ENCODE measurements at regions not wholly inside any gene's neighbourhood (a gene's known extent, or its start where the extent isn't known, plus 50 kb on each side); places are given as distances from the start of the nearest gene placed in this dataset.

DNA sequence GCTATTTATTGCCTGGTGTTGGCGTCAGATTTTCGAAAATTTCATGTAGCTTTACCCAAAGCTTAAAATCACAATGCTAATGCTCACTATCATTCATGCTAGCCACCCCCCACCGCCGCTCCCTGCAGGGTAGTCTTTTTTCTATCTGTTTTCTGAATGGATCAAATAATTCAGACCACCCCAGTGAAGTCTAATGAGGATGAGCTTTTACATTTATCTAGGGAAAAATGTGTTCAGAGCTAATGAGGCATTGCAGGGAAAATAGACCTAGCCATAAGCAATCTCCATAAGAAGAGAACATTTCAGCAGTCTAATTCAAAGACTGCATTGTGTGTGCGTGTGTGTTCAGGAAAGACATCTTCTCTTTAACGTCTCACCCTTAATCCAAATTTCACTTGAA, 533.0 kb upstream of the PRMT6 start:
- Histone ChIP-seq H3K36me3 (ENCODE audit: control insufficient read depth, insufficient read depth, low read length) (no peaks in the 10 kb centered on the region), H3K9me3 (ENCODE audit: control insufficient read depth, low read length) (no peaks in the 10 kb centered on the region), H3K27ac (ENCODE audit: low read depth, low read length, severe bottlenecking) (no peak overlapping the region), H3K4me3 (ENCODE audit: extremely low read depth, insufficient read depth, low read length, poor library complexity, severe bottlenecking) (no peak overlapping the region), H3K4me1 (ENCODE audit: control insufficient read depth, insufficient read depth, low read length, poor library complexity, severe bottlenecking) (peaks cover 8% of the 10 kb centered on the region)
- 47% methylated on average over 2 of the region's 6 CpGs; no CpG with 5 or more reads in 1 of the 2 experiments for WGBS, 2 experiments (ENCODE audit: insufficient coverage in 2 of 2)

DNA sequence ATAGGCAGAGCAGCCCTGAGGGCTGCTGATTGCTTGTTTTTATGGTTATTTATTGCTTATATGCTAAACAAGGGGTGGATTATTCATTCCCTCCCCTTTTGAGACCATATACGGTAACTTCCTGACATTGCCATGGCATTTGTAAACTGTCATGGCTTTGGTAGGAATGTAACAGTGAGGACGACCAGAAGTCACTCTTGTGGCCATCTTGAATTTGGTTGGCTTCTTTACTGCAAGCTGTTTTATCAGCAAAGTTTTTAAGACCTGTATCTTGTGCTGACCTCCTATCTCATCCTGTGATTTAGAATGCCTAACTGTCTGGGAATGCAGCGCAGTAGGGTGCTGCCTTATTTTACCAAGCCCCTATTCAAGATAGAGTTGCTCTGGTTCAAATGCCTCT, 531.8 kb upstream of the PRMT6 start:
- Histone ChIP-seq H3K4me1 (ENCODE audit: control insufficient read depth, insufficient read depth, low read length, poor library complexity, severe bottlenecking) (peaks cover 8% of the 10 kb centered on the region), H3K9me3 (ENCODE audit: control insufficient read depth, low read length) (no peaks in the 10 kb centered on the region), H3K36me3 (ENCODE audit: control insufficient read depth, insufficient read depth, low read length) (no peaks in the 10 kb centered on the region), H3K27ac (ENCODE audit: low read depth, low read length, severe bottlenecking) (peak overlapping the region; percentile 65), H3K4me3 (ENCODE audit: extremely low read depth, insufficient read depth, low read length, poor library complexity, severe bottlenecking) (no peak overlapping the region)
- WGBS, 2 experiments (ENCODE audit: insufficient coverage in 2 of 2), result 68 to 100% methylated on average over 1 to 2 of the region's 3 CpGs

DNA sequence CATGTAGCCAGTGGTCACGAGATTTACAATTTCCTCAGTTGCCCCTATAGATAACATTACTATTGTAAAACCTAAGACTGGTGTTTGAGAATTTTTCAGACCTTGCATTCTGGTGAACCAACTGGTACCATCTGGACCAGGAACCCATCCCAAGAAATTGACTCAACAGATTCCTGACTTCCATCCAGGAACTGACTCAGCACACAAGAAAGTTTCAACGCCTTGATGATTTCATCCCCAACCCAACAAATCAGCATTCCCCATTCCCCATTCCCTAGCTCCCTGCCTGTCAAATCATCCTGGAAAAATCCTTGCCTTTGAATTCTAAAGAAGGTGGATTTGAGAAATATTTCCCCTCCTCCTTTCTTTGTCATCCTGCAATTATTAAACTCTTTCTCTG, 529.8 kb upstream of the PRMT6 start:
- WGBS, 2 experiments (ENCODE audit: insufficient coverage in 2 of 2), result 57 to 60% methylated on average over 1 of the region's 2 CpGs
- Histone ChIP-seq H3K27ac (ENCODE audit: low read depth, low read length, severe bottlenecking) (peak overlapping the region; percentile 74), H3K4me1 (ENCODE audit: control insufficient read depth, insufficient read depth, low read length, poor library complexity, severe bottlenecking) (peaks cover 8% of the 10 kb centered on the region), H3K36me3 (ENCODE audit: control insufficient read depth, insufficient read depth, low read length) (no peaks in the 10 kb centered on the region), H3K4me3 (ENCODE audit: extremely low read depth, insufficient read depth, low read length, poor library complexity, severe bottlenecking) (no peak overlapping the region), H3K9me3 (ENCODE audit: control insufficient read depth, low read length) (no peaks in the 10 kb centered on the region)

GRCh38 chr1:106534612-106535011, 521.9 kb upstream of the PRMT6 start:
- H3K4me1 ChIP-seq (ENCODE audit: control insufficient read depth, insufficient read depth, low read length, poor library complexity, severe bottlenecking), result no peaks in the 10 kb centered on the region
- H3K27ac ChIP-seq (ENCODE audit: low read depth, low read length, severe bottlenecking), result no peak overlapping the region
- H3K4me3 ChIP-seq (ENCODE audit: extremely low read depth, insufficient read depth, low read length, poor library complexity, severe bottlenecking), result no peak overlapping the region
- no peaks in the 10 kb centered on the region for H3K9me3 ChIP-seq (ENCODE audit: control insufficient read depth, low read length)
- no CpG with 5 or more reads among the region's 2 CpGs for WGBS, 2 experiments (ENCODE audit: insufficient coverage in 2 of 2)
- no peaks in the 10 kb centered on the region for H3K36me3 ChIP-seq (ENCODE audit: control insufficient read depth, insufficient read depth, low read length)

GRCh38 chr1:106536741-106537140, 519.7 kb upstream of the PRMT6 start:
- Histone ChIP-seq H3K4me3 (ENCODE audit: extremely low read depth, insufficient read depth, low read length, poor library complexity, severe bottlenecking) (no peak overlapping the region), H3K4me1 (ENCODE audit: control insufficient read depth, insufficient read depth, low read length, poor library complexity, severe bottlenecking) (no peaks in the 10 kb centered on the region), H3K27ac (ENCODE audit: low read depth, low read length, severe bottlenecking) (no peak overlapping the region), H3K36me3 (ENCODE audit: control insufficient read depth, insufficient read depth, low read length) (no peaks in the 10 kb centered on the region), H3K9me3 (ENCODE audit: control insufficient read depth, low read length) (no peaks in the 10 kb centered on the region)

DNA sequence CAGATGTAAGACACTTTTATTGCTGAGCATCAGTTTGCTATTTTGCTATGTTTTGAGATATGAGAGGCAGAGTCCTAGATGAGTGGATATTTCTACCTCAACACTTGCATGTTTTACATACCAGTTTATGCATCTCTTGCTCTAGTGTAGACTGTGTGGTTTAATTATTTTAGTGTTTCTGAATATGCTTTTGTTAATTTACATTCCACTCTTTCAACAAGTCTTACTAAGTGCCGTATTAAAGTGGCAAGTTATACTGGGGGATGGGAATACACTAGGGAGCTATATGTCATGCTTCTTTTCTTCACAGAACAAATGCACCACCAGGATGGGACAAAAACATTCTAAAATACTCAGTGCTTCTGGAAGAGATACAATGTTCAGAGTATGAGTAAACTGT, 507.7 kb upstream of the PRMT6 start:
- H3K36me3 ChIP-seq (ENCODE audit: control insufficient read depth, insufficient read depth, low read length), result no peaks in the 10 kb centered on the region
- no peaks in the 10 kb centered on the region for H3K4me1 ChIP-seq (ENCODE audit: control insufficient read depth, insufficient read depth, low read length, poor library complexity, severe bottlenecking)
- H3K9me3 ChIP-seq (ENCODE audit: control insufficient read depth, low read length), result no peaks in the 10 kb centered on the region
- WGBS, 2 experiments (ENCODE audit: insufficient coverage in 2 of 2), result no CpG with 5 or more reads among the region's 1 CpG
- H3K4me3 ChIP-seq (ENCODE audit: extremely low read depth, insufficient read depth, low read length, poor library complexity, severe bottlenecking), result no peak overlapping the region
- H3K27ac ChIP-seq (ENCODE audit: low read depth, low read length, severe bottlenecking), result no peak overlapping the region

DNA sequence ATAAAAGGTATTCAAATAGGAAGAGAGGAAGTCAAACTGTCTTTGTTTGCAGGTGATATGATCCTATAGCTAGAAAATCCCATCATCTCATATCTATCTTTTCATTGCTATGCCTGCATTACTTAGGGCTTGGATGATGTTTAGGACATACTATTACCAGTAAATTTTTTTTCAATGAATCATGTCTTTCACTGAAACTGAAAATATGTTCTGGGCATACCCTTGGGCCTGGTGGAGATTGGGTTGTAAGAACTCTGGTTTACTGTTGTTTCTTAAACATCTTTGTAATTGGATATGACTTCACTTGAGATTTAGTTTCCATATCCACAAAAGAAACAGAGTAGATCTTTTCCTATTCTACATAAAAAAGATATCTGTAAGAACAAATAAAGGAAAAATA, 502.2 kb upstream of the PRMT6 start:
- no peak overlapping the region for H3K27ac ChIP-seq (ENCODE audit: low read depth, low read length, severe bottlenecking)
- H3K36me3 ChIP-seq (ENCODE audit: control insufficient read depth, insufficient read depth, low read length), result no peaks in the 10 kb centered on the region
- H3K4me1 ChIP-seq (ENCODE audit: control insufficient read depth, insufficient read depth, low read length, poor library complexity, severe bottlenecking), result no peaks in the 10 kb centered on the region
- no peaks in the 10 kb centered on the region for H3K9me3 ChIP-seq (ENCODE audit: control insufficient read depth, low read length)
- no peak overlapping the region for H3K4me3 ChIP-seq (ENCODE audit: extremely low read depth, insufficient read depth, low read length, poor library complexity, severe bottlenecking)

GRCh38 chr1:106555571-106555970, 500.9 kb upstream of the PRMT6 start:
- no peaks in the 10 kb centered on the region for H3K9me3 ChIP-seq (ENCODE audit: control insufficient read depth, low read length)
- H3K27ac ChIP-seq (ENCODE audit: low read depth, low read length, severe bottlenecking), result no peak overlapping the region
- no peak overlapping the region for H3K4me3 ChIP-seq (ENCODE audit: extremely low read depth, insufficient read depth, low read length, poor library complexity, severe bottlenecking)
- H3K36me3 ChIP-seq (ENCODE audit: control insufficient read depth, insufficient read depth, low read length), result no peaks in the 10 kb centered on the region
- no CpG with 5 or more reads among the region's 1 CpG for WGBS, 2 experiments (ENCODE audit: insufficient coverage in 2 of 2)
- no peaks in the 10 kb centered on the region for H3K4me1 ChIP-seq (ENCODE audit: control insufficient read depth, insufficient read depth, low read length, poor library complexity, severe bottlenecking)

DNA sequence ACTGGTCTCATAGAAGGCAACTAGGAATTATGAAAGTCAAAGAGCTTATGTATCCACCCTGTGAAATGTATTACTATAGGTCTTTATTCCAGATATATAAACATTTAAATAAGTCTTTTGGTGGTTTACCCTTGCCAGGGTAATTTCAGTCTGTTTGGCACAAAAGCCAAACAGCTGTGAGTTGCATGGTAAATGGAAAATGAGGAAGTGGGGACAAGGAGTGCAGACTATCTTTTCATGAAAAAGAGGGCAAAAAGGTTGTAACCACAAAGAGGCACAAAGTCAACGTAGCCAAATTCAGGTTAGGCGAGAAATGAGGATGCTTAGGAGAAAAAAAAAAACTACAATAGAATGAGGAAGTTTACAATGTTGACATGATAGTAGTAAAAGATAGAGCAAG, 492.3 kb upstream of the PRMT6 start:
- Histone ChIP-seq H3K4me1 (ENCODE audit: control insufficient read depth, insufficient read depth, low read length, poor library complexity, severe bottlenecking) (no peaks in the 10 kb centered on the region), H3K4me3 (ENCODE audit: extremely low read depth, insufficient read depth, low read length, poor library complexity, severe bottlenecking) (no peak overlapping the region), H3K36me3 (ENCODE audit: control insufficient read depth, insufficient read depth, low read length) (no peaks in the 10 kb centered on the region), H3K27ac (ENCODE audit: low read depth, low read length, severe bottlenecking) (no peak overlapping the region), H3K9me3 (ENCODE audit: control insufficient read depth, low read length) (no peaks in the 10 kb centered on the region)
- 84% methylated on average over 2 of the region's 2 CpGs for WGBS, 2 experiments (ENCODE audit: insufficient coverage in 2 of 2)

DNA sequence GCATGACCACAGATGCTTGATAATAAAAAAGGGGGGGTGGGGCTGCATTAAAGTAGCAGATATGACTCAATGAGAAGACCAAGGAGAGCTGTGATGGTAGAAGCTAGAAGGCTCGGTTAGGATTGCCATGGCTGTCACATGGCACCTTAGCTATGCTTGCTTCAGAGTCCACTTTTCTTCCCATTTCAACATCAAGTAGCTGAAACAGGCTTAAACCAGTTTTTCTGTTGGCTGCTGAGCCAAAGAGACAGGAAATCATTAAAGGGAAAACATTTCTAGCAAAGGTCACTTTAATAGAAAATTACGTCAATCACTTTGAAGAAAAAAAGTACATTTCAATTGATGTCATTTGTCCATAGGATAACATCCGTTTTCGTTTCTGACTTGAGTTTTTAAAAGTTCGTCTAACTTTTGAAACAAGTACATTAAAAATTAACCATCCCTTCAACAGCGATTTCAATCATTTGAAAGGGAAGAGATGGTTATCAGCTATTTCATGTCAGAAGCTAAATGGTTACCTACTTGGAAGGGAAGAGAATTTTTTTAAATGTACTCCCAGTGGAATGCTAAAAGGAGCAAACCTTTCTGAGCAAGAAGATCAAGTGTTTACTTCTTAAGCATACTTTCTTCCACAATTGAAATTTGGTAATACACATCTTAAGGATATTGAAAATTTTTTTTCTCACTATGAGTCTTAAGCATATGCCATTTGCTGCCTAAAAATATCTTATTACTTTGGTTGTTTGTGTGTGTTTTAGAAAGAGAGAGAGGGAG, 488.1 kb upstream of the PRMT6 start:
- 100% methylated on average over 3 of the region's 6 CpGs; no CpG with 5 or more reads in 1 of the 2 experiments for WGBS, 2 experiments (ENCODE audit: insufficient coverage in 2 of 2)
- H3K4me3 ChIP-seq (ENCODE audit: extremely low read depth, insufficient read depth, low read length, poor library complexity, severe bottlenecking), result no peak overlapping the region
- H3K9me3 ChIP-seq (ENCODE audit: control insufficient read depth, low read length), result no peaks in the 10 kb centered on the region
- H3K27ac ChIP-seq (ENCODE audit: low read depth, low read length, severe bottlenecking), result no peak overlapping the region
- H3K36me3 ChIP-seq (ENCODE audit: control insufficient read depth, insufficient read depth, low read length), result no peaks in the 10 kb centered on the region
- no peaks in the 10 kb centered on the region for H3K4me1 ChIP-seq (ENCODE audit: control insufficient read depth, insufficient read depth, low read length, poor library complexity, severe bottlenecking)

DNA sequence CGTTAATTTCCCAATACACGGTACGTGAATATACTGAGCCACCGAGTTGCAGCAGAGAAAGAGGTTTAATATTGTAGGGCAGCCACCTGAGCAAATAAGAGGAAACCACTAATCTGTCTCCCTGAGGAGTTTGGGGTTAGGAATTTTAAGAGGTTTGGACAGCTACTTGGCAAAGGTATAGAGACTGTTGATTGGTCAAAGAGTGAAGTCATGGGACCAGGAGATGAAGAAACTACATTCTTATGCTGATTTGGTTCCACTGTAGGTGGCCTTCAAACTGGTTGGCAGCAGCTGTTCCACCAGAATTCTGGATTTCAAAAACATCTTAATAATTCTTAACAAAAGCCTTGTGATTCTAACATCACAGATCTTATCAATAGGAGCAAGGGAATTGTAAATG, 485.4 kb upstream of the PRMT6 start:
- no peak overlapping the region for H3K27ac ChIP-seq (ENCODE audit: low read depth, low read length, severe bottlenecking)
- no peaks in the 10 kb centered on the region for H3K4me1 ChIP-seq (ENCODE audit: control insufficient read depth, insufficient read depth, low read length, poor library complexity, severe bottlenecking)
- H3K36me3 ChIP-seq (ENCODE audit: control insufficient read depth, insufficient read depth, low read length), result no peaks in the 10 kb centered on the region
- H3K4me3 ChIP-seq (ENCODE audit: extremely low read depth, insufficient read depth, low read length, poor library complexity, severe bottlenecking), result no peak overlapping the region
- WGBS, 2 experiments (ENCODE audit: insufficient coverage in 2 of 2), result 83% methylated on average over 1 of the region's 4 CpGs; no CpG with 5 or more reads in 1 of the 2 experiments
- no peaks in the 10 kb centered on the region for H3K9me3 ChIP-seq (ENCODE audit: control insufficient read depth, low read length)
